ENCODE measurements at regions not wholly inside any gene's neighbourhood (a gene's known extent, or its start where the extent isn't known, plus 50 kb on each side); places are given as distances from the start of the nearest gene placed in this dataset.

DNA sequence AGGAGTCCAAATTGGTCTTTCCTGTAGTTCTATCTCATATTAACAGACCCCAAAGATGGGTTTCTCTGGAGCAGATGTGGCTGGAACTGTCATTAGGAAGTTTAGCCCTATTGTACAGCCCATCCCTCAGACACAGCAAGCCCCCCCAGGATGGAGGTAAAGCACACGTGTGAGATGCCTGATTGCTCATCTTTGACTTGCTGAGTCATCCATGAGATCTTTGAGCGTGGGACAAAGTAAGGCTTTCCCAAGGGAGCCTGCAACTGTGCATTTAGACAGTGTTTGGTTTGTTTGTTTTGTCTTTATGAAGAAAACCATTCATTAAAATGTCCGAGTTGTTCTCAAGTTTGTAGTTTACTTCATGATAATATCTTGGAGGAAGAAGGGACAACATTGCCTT lies 145.3 kb upstream of the CDH13 start:
- no peak for DNase-seq (ENCODE audit: extremely low spot score, unreplicated experiment)
- TF ChIP-seq, protein P1, sequence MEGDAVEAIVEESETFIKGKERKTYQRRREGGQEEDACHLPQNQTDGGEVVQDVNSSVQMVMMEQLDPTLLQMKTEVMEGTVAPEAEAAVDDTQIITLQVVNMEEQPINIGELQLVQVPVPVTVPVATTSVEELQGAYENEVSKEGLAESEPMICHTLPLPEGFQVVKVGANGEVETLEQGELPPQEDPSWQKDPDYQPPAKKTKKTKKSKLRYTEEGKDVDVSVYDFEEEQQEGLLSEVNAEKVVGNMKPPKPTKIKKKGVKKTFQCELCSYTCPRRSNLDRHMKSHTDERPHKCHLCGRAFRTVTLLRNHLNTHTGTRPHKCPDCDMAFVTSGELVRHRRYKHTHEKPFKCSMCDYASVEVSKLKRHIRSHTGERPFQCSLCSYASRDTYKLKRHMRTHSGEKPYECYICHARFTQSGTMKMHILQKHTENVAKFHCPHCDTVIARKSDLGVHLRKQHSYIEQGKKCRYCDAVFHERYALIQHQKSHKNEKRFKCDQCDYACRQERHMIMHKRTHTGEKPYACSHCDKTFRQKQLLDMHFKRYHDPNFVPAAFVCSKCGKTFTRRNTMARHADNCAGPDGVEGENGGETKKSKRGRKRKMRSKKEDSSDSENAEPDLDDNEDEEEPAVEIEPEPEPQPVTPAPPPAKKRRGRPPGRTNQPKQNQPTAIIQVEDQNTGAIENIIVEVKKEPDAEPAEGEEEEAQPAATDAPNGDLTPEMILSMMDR (IDR thresholded peaks at IDR 0.05): no peak
- no peak overlapping the region for H3K4me3 Mint-ChIP-seq (ENCODE audit: unreplicated experiment)

DNA sequence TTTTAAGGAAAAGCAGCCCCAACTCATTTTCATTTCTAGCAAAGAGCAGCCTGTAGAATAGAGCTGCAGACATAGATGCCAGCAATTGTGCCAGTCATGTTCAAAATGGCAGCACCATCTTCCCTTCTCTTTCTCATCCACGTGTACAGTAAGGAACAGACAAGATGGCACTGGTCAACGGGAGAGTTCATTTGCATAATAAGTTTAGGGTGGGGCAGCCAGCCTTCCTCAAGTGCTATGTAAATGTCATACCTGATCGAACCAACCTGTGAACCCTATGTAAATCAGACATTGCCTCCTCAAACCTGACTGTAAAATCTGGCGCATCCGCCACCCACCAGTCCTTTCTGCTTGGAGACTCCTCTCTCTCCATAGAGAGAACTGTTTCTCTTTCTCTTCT lies 150.0 kb upstream of the CDH13 start:
- H3K4me1 Mint-ChIP-seq (ENCODE audit: unreplicated experiment): no peaks in the 10 kb centered on the region
- no peak for DNase-seq (ENCODE audit: extremely low spot score, unreplicated experiment)
- H3K4me3 Mint-ChIP-seq (ENCODE audit: unreplicated experiment): no peak overlapping the region
- no peak overlapping the region for H3K27ac Mint-ChIP-seq (ENCODE audit: unreplicated experiment)
- TF ChIP-seq, protein P1 (IDR thresholded peaks at IDR 0.05): no peak
- H3K27me3 Mint-ChIP-seq (ENCODE audit: unreplicated experiment): peaks cover 38% of the 10 kb centered on the region
- no peaks in the 10 kb centered on the region for H3K36me3 Mint-ChIP-seq (ENCODE audit: unreplicated experiment)
- H3K9me3 Mint-ChIP-seq (ENCODE audit: unreplicated experiment): no peaks in the 10 kb centered on the region

More for the DNA sequence above, 145.3 kb upstream of the CDH13 start:
- peaks cover 31% of the 10 kb centered on the region for H3K27me3 Mint-ChIP-seq (ENCODE audit: unreplicated experiment)
- H3K4me1 Mint-ChIP-seq (ENCODE audit: unreplicated experiment): no peaks in the 10 kb centered on the region
- no peaks in the 10 kb centered on the region for H3K36me3 Mint-ChIP-seq (ENCODE audit: unreplicated experiment)
- H3K9me3 Mint-ChIP-seq (ENCODE audit: unreplicated experiment): no peaks in the 10 kb centered on the region
- H3K27ac Mint-ChIP-seq (ENCODE audit: unreplicated experiment): no peak overlapping the region

DNA sequence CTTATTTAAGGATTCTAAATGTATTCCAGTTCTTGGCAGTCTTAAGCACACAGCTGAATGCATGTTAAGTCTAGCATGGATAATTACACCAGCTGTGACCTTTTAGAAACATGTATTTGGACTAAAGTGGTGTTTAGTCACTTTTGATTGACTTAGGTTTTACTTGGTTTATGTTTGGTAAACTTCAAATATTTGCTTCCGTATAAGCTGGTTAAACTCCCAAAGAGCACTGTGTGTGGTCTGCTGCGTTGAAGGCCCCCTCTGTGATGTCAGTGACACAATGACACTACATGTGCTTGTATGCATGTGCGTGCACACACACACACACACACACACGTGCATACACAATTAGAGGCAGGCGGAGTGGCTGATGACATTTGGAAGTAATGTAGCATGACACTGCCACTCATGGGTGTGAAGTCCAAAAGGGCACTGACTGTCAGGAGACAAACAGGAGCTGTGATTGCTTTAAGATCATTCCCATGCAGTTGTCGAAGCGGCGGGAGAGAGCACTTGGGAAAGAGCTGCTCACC lies 156.1 kb upstream of the CDH13 start:
- Mint-ChIP-seq H3K4me3 (ENCODE audit: unreplicated experiment) (no peak overlapping the region), H3K9me3 (ENCODE audit: unreplicated experiment) (no peaks in the 10 kb centered on the region), H3K27me3 (ENCODE audit: unreplicated experiment) (peaks cover 26% of the 10 kb centered on the region), H3K4me1 (ENCODE audit: unreplicated experiment) (no peaks in the 10 kb centered on the region), H3K27ac (ENCODE audit: unreplicated experiment) (no peak overlapping the region), H3K36me3 (ENCODE audit: unreplicated experiment) (no peaks in the 10 kb centered on the region)
- no peak for DNase-seq (ENCODE audit: extremely low spot score, unreplicated experiment)
- TF ChIP-seq, protein P1 (IDR thresholded peaks at IDR 0.05): no peak

DNA sequence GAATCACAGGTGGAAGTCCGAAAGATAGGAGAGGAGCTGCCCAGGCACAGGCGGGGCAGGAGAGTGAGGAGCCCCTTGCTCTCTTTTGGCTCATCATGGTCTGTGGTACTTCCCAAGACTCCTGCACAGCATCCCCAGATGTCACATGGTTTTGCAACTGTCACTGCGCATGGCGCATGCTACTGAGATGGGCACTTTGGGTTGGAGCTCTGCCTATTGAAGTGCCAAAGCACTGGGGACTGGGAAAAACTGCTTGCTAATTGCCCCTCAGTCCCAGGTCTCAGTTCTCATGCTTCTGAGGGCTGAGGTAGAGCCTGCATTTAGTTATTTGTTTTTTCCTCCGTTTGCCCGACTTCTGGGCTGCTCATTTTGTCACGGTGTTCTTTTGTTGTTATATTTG lies 156.8 kb upstream of the CDH13 start:
- Mint-ChIP-seq H3K4me1 (ENCODE audit: unreplicated experiment) (no peaks in the 10 kb centered on the region), H3K4me3 (ENCODE audit: unreplicated experiment) (no peak overlapping the region), H3K36me3 (ENCODE audit: unreplicated experiment) (no peaks in the 10 kb centered on the region), H3K27ac (ENCODE audit: unreplicated experiment) (no peak overlapping the region), H3K9me3 (ENCODE audit: unreplicated experiment) (no peaks in the 10 kb centered on the region), H3K27me3 (ENCODE audit: unreplicated experiment) (peaks cover 23% of the 10 kb centered on the region)
- DNase-seq (ENCODE audit: extremely low spot score, unreplicated experiment): no peak
- TF ChIP-seq, protein P1 (IDR thresholded peaks at IDR 0.05): no peak

DNA sequence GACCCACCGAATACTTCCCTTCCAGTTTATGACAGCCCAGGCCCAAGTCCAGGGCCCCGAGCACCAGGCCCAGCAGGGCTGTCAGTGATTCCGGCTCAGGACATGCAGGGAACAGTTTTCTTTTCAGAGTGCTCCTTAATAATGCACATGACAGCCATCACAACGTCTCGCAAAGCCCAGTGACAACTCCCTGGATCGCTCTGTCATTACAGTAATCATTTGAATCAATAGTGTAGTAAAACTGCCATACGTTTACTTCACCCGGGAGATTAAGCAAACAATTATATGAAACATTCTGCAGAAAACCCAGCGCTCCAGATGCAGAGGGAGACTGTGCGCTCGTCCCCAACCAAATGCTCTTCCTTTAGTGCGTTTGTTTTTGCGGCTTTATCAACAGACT lies 162.6 kb upstream of the CDH13 start:
- Mint-ChIP-seq H3K4me3 (ENCODE audit: unreplicated experiment) (no peak overlapping the region), H3K27ac (ENCODE audit: unreplicated experiment) (no peak overlapping the region), H3K4me1 (ENCODE audit: unreplicated experiment) (no peaks in the 10 kb centered on the region), H3K27me3 (ENCODE audit: unreplicated experiment) (peaks cover 6% of the 10 kb centered on the region), H3K9me3 (ENCODE audit: unreplicated experiment) (no peaks in the 10 kb centered on the region), H3K36me3 (ENCODE audit: unreplicated experiment) (no peaks in the 10 kb centered on the region)
- TF ChIP-seq, protein P1 (IDR thresholded peaks at IDR 0.05): no peak
- no peak for DNase-seq (ENCODE audit: extremely low spot score, unreplicated experiment)

Data from osteocyte (in vitro differentiated cells).